MCF 10A (cell line): ENCODE measurements at regions not wholly inside any gene's neighbourhood (a gene's known extent, or its start where the extent isn't known, plus 50 kb on each side); places are given as distances from the start of the nearest gene placed in this dataset.

Experiments
- BruUV-seq: library from RNA; stranded (reverse); fragments of 400-500 nt; replicated peaks from 2 replicates; lab custom pipeline; 2021; lab: Mats Ljungman, UMichigan
- CTCF ChIA-PET: fragments of 300-600 bp; sonication (Branson Sonifier 250); formaldehyde crosslinking; extraction: SDS; loops from one replicate; lab custom pipeline; 2021; ENCODE audit warnings: antibody characterized with exemption, inconsistent platforms; lab: Yijun Ruan, JAX
- POLR2A ChIA-PET: fragments of 300-600, 350-650 bp; sonication (Branson Sonifier 250); formaldehyde crosslinking; extraction: SDS; loops from one replicate; lab custom pipeline; 2020; ENCODE audit warnings: antibody characterized with exemption, inconsistent platforms; lab: Yijun Ruan, JAX
- DNase-seq: peaks from one replicate; pipeline ENCODE4 v3.0.0-alpha.2; 2018; ENCODE audit not compliant: unreplicated experiment
- H3K27ac Mint-ChIP-seq: one replicate; pipeline ENCODE4 v1.8.0; 2022; ENCODE audit warnings: mild to moderate bottlenecking, low read depth, mixed read lengths; ENCODE audit not compliant: unreplicated experiment
- H3K27me3 Mint-ChIP-seq: one replicate; pipeline ENCODE4 v1.8.0; 2022; ENCODE audit warnings: mixed read lengths; ENCODE audit not compliant: insufficient read depth, unreplicated experiment
- H3K36me3 Mint-ChIP-seq: one replicate; pipeline ENCODE4 v1.8.0; 2022; ENCODE audit warnings: mild to moderate bottlenecking, moderate library complexity, mixed read lengths; ENCODE audit not compliant: insufficient read depth, unreplicated experiment
- H3K4me1 Mint-ChIP-seq: one replicate; pipeline ENCODE4 v1.8.0; 2022; ENCODE audit warnings: mixed read lengths; ENCODE audit not compliant: insufficient read depth, unreplicated experiment
- H3K4me3 Mint-ChIP-seq: one replicate; pipeline ENCODE4 v1.8.0; 2022; ENCODE audit warnings: mild to moderate bottlenecking, moderate library complexity, mixed read lengths; ENCODE audit not compliant: unreplicated experiment
- H3K9me3 Mint-ChIP-seq: one replicate; pipeline ENCODE4 v1.8.0; 2022; ENCODE audit warnings: mixed read lengths; ENCODE audit not compliant: unreplicated experiment
- intact Hi-C: fragments of 100-400 bp; cut with micrococcal nuclease; formaldehyde crosslinking; loops from 2 replicates; pipeline ENCODE4 v1.14.1; 2022
- TF ChIP-seq, protein P1 (sequence below): fragments of 200-600 bp; IDR thresholded peaks from one replicate; pipeline ENCODE4 v1.8.0; 2022; ENCODE audit warnings: antibody characterized with exemption, mild to moderate bottlenecking; ENCODE audit not compliant: unreplicated experiment

DNA sequence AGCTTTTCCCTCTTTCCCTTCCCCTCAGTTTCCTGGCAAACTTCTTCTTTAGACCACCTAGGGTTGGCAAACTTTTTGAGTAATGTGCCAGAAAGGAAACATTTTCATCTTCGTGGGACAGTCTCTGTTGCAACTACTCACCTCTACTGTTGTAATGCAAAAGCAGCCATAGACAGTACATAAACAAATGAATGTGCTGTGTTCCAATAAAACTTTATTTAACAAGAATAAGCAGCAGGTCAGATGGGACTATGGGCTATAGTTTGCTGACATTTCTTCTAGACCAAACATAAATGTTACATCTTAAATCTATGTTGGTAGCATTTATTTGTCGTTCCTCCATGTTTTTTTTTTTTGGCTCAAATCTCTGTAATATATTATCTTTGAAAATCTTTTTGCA lies 552.4 kb downstream of the EDEM1 start:
- intact Hi-C loops, result no loop called here
- H3K4me1 Mint-ChIP-seq, result no peaks in the 10 kb centered on the region
- no peaks in the 10 kb centered on the region for H3K9me3 Mint-ChIP-seq
- no peak overlapping the region for H3K4me3 Mint-ChIP-seq
- CTCF ChIA-PET, result no interaction called here
- BruUV-seq, result no TSS peak
- no peaks in the 10 kb centered on the region for H3K36me3 Mint-ChIP-seq
- H3K27me3 Mint-ChIP-seq, result peaks cover 21% of the 10 kb centered on the region
- DNase-seq, result no peak
- TF ChIP-seq, protein P1, sequence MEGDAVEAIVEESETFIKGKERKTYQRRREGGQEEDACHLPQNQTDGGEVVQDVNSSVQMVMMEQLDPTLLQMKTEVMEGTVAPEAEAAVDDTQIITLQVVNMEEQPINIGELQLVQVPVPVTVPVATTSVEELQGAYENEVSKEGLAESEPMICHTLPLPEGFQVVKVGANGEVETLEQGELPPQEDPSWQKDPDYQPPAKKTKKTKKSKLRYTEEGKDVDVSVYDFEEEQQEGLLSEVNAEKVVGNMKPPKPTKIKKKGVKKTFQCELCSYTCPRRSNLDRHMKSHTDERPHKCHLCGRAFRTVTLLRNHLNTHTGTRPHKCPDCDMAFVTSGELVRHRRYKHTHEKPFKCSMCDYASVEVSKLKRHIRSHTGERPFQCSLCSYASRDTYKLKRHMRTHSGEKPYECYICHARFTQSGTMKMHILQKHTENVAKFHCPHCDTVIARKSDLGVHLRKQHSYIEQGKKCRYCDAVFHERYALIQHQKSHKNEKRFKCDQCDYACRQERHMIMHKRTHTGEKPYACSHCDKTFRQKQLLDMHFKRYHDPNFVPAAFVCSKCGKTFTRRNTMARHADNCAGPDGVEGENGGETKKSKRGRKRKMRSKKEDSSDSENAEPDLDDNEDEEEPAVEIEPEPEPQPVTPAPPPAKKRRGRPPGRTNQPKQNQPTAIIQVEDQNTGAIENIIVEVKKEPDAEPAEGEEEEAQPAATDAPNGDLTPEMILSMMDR, result no peak
- H3K27ac Mint-ChIP-seq, result no peak overlapping the region
- POLR2A ChIA-PET, result no interaction called here

GRCh38 chr3:5741017-5741416 lies 553.5 kb downstream of the EDEM1 start:
- DNase-seq, result no peak
- TF ChIP-seq, protein P1, result no peak
- peaks cover 32% of the 10 kb centered on the region for H3K27me3 Mint-ChIP-seq
- no TSS peak for BruUV-seq
- H3K9me3 Mint-ChIP-seq, result no peaks in the 10 kb centered on the region
- H3K4me1 Mint-ChIP-seq, result no peaks in the 10 kb centered on the region
- intact Hi-C loops, result no loop called here
- CTCF ChIA-PET, result no interaction called here
- no peak overlapping the region for H3K27ac Mint-ChIP-seq
- POLR2A ChIA-PET, result no interaction called here
- no peaks in the 10 kb centered on the region for H3K36me3 Mint-ChIP-seq
- H3K4me3 Mint-ChIP-seq, result no peak overlapping the region

DNA sequence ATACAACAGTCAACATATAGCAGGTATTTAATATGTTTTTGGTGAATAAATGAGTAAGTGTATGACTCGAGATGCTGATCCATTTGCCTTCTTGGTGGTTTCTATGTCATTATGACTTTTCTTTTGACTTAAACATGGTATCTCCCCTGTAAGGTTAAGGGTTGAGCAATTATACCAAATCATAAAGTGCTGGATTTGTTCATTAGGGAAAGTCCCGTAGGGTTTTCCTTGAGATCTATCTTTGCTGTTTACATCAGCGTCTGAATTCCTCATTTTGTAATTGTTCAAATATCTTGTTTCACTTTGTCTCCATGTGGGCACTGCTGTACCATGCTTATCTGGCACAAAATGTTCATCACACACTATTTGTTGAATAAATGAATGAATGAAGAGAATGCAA lies 562.6 kb downstream of the EDEM1 start:
- Mint-ChIP-seq H3K36me3 (no peaks in the 10 kb centered on the region), H3K27me3 (peaks cover 36% of the 10 kb centered on the region), H3K27ac (no peak overlapping the region), H3K9me3 (no peaks in the 10 kb centered on the region), H3K4me1 (peaks cover 10% of the 10 kb centered on the region), H3K4me3 (no peak overlapping the region)
- no peak for DNase-seq
- ChIA-PET CTCF (no interaction called here), POLR2A (interaction anchor here (2.3 kb wide), 1 partner anchor 9 kb away, joined by 8 read pairs; no protein-coding TSS in a partner anchor)
- no TSS peak for BruUV-seq
- TF ChIP-seq, protein P1, result no peak
- intact Hi-C loops, result no loop called here

DNA sequence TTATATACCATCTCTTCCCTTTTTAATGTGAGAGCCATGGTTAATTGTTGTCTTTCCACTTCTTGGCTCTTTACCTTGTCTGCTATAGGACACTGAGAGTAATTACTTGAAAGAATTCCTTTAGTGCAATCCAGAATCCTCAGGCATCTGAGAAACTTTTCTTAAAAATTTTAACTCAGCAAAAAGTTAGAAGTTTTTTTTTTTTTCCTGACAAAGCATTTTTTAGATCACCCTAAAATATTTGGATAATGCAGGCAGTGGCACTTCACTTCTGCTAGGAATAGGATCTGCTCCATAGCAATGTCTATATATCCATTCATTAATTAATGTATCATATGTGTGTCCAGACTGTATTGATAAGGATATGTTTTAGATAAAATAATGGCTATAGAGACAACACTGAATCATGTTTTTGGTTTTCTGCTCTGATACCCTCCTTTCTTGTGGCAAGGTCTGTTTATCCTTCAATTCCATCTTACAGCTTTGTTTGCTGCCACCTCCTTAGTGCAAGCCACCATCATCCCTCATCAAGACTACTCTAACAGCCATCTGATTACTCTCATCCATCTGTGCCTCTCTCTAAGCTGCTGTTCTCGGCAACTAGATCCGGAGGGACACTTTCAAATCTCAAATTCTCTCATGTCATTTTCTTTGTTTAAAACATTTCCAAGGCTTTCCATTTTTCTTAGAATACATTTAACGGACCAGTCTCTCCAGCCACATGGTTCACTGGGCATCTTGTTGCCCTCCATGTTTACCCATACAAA lies 563.5 kb downstream of the EDEM1 start:
- no TSS peak for BruUV-seq
- Mint-ChIP-seq H3K36me3 (no peaks in the 10 kb centered on the region), H3K9me3 (no peaks in the 10 kb centered on the region), H3K4me3 (no peak overlapping the region), H3K4me1 (peaks cover 10% of the 10 kb centered on the region), H3K27ac (no peak overlapping the region), H3K27me3 (peaks cover 26% of the 10 kb centered on the region)
- CTCF ChIA-PET, result no interaction called here
- intact Hi-C loops, result no loop called here
- TF ChIP-seq, protein P1, result no peak
- no peak for DNase-seq
- POLR2A ChIA-PET, result no interaction called here
